T-helper 1 cell treated with Interleukin-12 subunit alpha and Interleukin-12 subunit beta and Interleukin-4 antibody, amounts not matched to agents 30 μg/mL and 1 μg/mL, for 36 hours (primary cell): ENCODE measurements at regions not wholly inside any gene's neighbourhood (a gene's known extent, or its start where the extent isn't known, plus 50 kb on each side); places are given as distances from the start of the nearest gene placed in this dataset.
"Not testable (repeated sequence)": the region's sequence is repeated elsewhere in the genome, so short reads cannot be mapped to it uniquely, and the experiment has no call there.

Source experiments
- H3K27ac Mint-ChIP-seq: one replicate; pipeline ENCODE4 v1.8.0; 2021; ENCODE audit warnings: mild to moderate bottlenecking, mixed read lengths
- H3K27me3 Mint-ChIP-seq: one replicate; pipeline ENCODE4 v1.8.0; 2021; ENCODE audit warnings: low read depth, mixed read lengths
- H3K36me3 Mint-ChIP-seq: one replicate; pipeline ENCODE4 v1.8.0; 2021; ENCODE audit warnings: low read depth, mixed read lengths
- H3K4me1 Mint-ChIP-seq: one replicate; pipeline ENCODE4 v1.8.0; 2021; ENCODE audit warnings: low read depth, mixed read lengths
- H3K4me3 Mint-ChIP-seq: one replicate; pipeline ENCODE4 v1.8.0; 2021; ENCODE audit warnings: mild to moderate bottlenecking, moderate library complexity, mixed read lengths
- H3K9me3 Mint-ChIP-seq: one replicate; pipeline ENCODE4 v1.8.0; 2021; ENCODE audit warnings: mixed read lengths

- Mint-ChIP-seq H3K27ac (no peak overlapping the region), H3K4me1 (no peaks in the 10 kb centered on the region), H3K36me3 (no peaks in the 10 kb centered on the region), H3K9me3 (peaks cover 8% of the 10 kb centered on the region), H3K4me3 (no peak overlapping the region), H3K27me3 (no peaks in the 10 kb centered on the region)
Measured at GRCh38 chr5:158195416-158196210, 336.7 kb upstream of the CLINT1 start.

- no peaks in the 10 kb centered on the region for H3K27me3 Mint-ChIP-seq
- H3K4me3 Mint-ChIP-seq: no peak overlapping the region
- no peaks in the 10 kb centered on the region for H3K36me3 Mint-ChIP-seq
- H3K27ac Mint-ChIP-seq: no peak overlapping the region
- no peaks in the 10 kb centered on the region for H3K4me1 Mint-ChIP-seq
- peaks cover 8% of the 10 kb centered on the region for H3K9me3 Mint-ChIP-seq
Measured at GRCh38 chr5:158194561-158194976, 335.6 kb upstream of the CLINT1 start.

GRCh38 chr5:158193395-158193794 lies 334.4 kb upstream of the CLINT1 start:
- H3K4me3 Mint-ChIP-seq, H3K36me3 Mint-ChIP-seq, H3K4me1 Mint-ChIP-seq, H3K27me3 Mint-ChIP-seq, H3K27ac Mint-ChIP-seq, H3K9me3 Mint-ChIP-seq: not testable (repeated sequence)

- Mint-ChIP-seq H3K27me3 (no peaks in the 10 kb centered on the region), H3K4me1 (no peaks in the 10 kb centered on the region), H3K27ac (no peak overlapping the region), H3K4me3 (no peak overlapping the region), H3K9me3 (no peaks in the 10 kb centered on the region), H3K36me3 (no peaks in the 10 kb centered on the region)
Measured at GRCh38 chr5:158180407-158180806, 321.5 kb upstream of the CLINT1 start.

- Mint-ChIP-seq H3K36me3 (no peaks in the 10 kb centered on the region), H3K27me3 (no peaks in the 10 kb centered on the region), H3K9me3 (no peaks in the 10 kb centered on the region), H3K27ac (no peak overlapping the region), H3K4me3 (no peak overlapping the region), H3K4me1 (no peaks in the 10 kb centered on the region)
Measured at GRCh38 chr5:158179271-158179670, 320.3 kb upstream of the CLINT1 start.

GRCh38 chr5:158178535-158178934 lies 319.6 kb upstream of the CLINT1 start:
- Mint-ChIP-seq H3K9me3 (no peaks in the 10 kb centered on the region), H3K36me3 (no peaks in the 10 kb centered on the region), H3K27me3 (no peaks in the 10 kb centered on the region), H3K27ac (no peak overlapping the region), H3K4me1 (no peaks in the 10 kb centered on the region), H3K4me3 (no peak overlapping the region)

- H3K27ac Mint-ChIP-seq: no peak overlapping the region
- H3K9me3 Mint-ChIP-seq: no peaks in the 10 kb centered on the region
- no peaks in the 10 kb centered on the region for H3K27me3 Mint-ChIP-seq
- H3K4me1 Mint-ChIP-seq: no peaks in the 10 kb centered on the region
- no peak overlapping the region for H3K4me3 Mint-ChIP-seq
- H3K36me3 Mint-ChIP-seq: no peaks in the 10 kb centered on the region
Measured at GRCh38 chr5:158177146-158177545, 318.2 kb upstream of the CLINT1 start.

GRCh38 chr5:158175934-158176481 lies 317.1 kb upstream of the CLINT1 start:
- Mint-ChIP-seq H3K4me3 (no peak overlapping the region), H3K9me3 (no peaks in the 10 kb centered on the region), H3K36me3 (no peaks in the 10 kb centered on the region), H3K27ac (no peak overlapping the region), H3K27me3 (no peaks in the 10 kb centered on the region), H3K4me1 (no peaks in the 10 kb centered on the region)

GRCh38 chr5:158174918-158175851 lies 316.2 kb upstream of the CLINT1 start:
- Mint-ChIP-seq H3K4me3 (no peak overlapping the region), H3K36me3 (no peaks in the 10 kb centered on the region), H3K27me3 (no peaks in the 10 kb centered on the region), H3K9me3 (no peaks in the 10 kb centered on the region), H3K27ac (no peak overlapping the region), H3K4me1 (no peaks in the 10 kb centered on the region)

GRCh38 chr5:158174026-158174425 lies 315.1 kb upstream of the CLINT1 start:
- no peaks in the 10 kb centered on the region for H3K27me3 Mint-ChIP-seq
- no peak overlapping the region for H3K4me3 Mint-ChIP-seq
- no peaks in the 10 kb centered on the region for H3K36me3 Mint-ChIP-seq
- no peaks in the 10 kb centered on the region for H3K4me1 Mint-ChIP-seq
- no peak overlapping the region for H3K27ac Mint-ChIP-seq
- no peaks in the 10 kb centered on the region for H3K9me3 Mint-ChIP-seq

- Mint-ChIP-seq H3K4me1 (no peaks in the 10 kb centered on the region), H3K27ac (no peak overlapping the region), H3K9me3 (no peaks in the 10 kb centered on the region), H3K36me3 (no peaks in the 10 kb centered on the region), H3K27me3 (no peaks in the 10 kb centered on the region), H3K4me3 (no peak overlapping the region)
Measured at GRCh38 chr5:158172005-158172404, 313.1 kb upstream of the CLINT1 start.

- no peak overlapping the region for H3K27ac Mint-ChIP-seq
- no peaks in the 10 kb centered on the region for H3K27me3 Mint-ChIP-seq
- H3K9me3 Mint-ChIP-seq: no peaks in the 10 kb centered on the region
- no peaks in the 10 kb centered on the region for H3K36me3 Mint-ChIP-seq
- H3K4me1 Mint-ChIP-seq: no peaks in the 10 kb centered on the region
- no peak overlapping the region for H3K4me3 Mint-ChIP-seq
Measured at GRCh38 chr5:158170534-158170933, 311.6 kb upstream of the CLINT1 start.

- Mint-ChIP-seq H3K9me3 (no peaks in the 10 kb centered on the region), H3K27ac (no peak overlapping the region), H3K36me3 (no peaks in the 10 kb centered on the region), H3K27me3 (no peaks in the 10 kb centered on the region), H3K4me1 (no peaks in the 10 kb centered on the region), H3K4me3 (no peak overlapping the region)
Measured at GRCh38 chr5:158170060-158170459, 311.1 kb upstream of the CLINT1 start.

GRCh38 chr5:158166424-158166823 lies 307.5 kb upstream of the CLINT1 start:
- H3K4me1 Mint-ChIP-seq: no peaks in the 10 kb centered on the region
- no peak overlapping the region for H3K4me3 Mint-ChIP-seq
- no peak overlapping the region for H3K27ac Mint-ChIP-seq
- no peaks in the 10 kb centered on the region for H3K36me3 Mint-ChIP-seq
- no peaks in the 10 kb centered on the region for H3K9me3 Mint-ChIP-seq
- H3K27me3 Mint-ChIP-seq: peaks cover 8% of the 10 kb centered on the region

- no peak overlapping the region for H3K4me3 Mint-ChIP-seq
- no peaks in the 10 kb centered on the region for H3K4me1 Mint-ChIP-seq
- H3K36me3 Mint-ChIP-seq: no peaks in the 10 kb centered on the region
- no peak overlapping the region for H3K27ac Mint-ChIP-seq
- H3K9me3 Mint-ChIP-seq: no peaks in the 10 kb centered on the region
- H3K27me3 Mint-ChIP-seq: peaks cover 8% of the 10 kb centered on the region
Measured at GRCh38 chr5:158165647-158166046, 306.7 kb upstream of the CLINT1 start.
